Karpas-422 (cell line): ENCODE measurements at regions not wholly inside any gene's neighbourhood (a gene's known extent, or its start where the extent isn't known, plus 50 kb on each side); places are given as distances from the start of the nearest gene placed in this dataset.

Experiments
- DNase-seq: peaks from one replicate; pipeline ENCODE4 v3.0.0-alpha.2; 2015
- H2AFZ ChIP-seq: fragments of 200-600 bp; sonication (generic); 2 replicates; pipeline ENCODE4 v1.6.1; 2014; ENCODE audit warnings: antibody characterized with exemption, low read length, mixed read lengths
- H3K27ac ChIP-seq: fragments of 200-600 bp; sonication (generic); 2 replicates; pipeline ENCODE4 v1.5.1; 2014; ENCODE audit warnings: mild to moderate bottlenecking, low read length, moderate library complexity
- H3K27me3 ChIP-seq: fragments of 200-600 bp; sonication (generic); 2 replicates; pipeline ENCODE4 v1.6.1; 2014; ENCODE audit warnings: low read length, mixed read lengths
- H3K36me3 ChIP-seq: fragments of 200-600 bp; sonication (generic); 2 replicates; pipeline ENCODE4 v1.6.1; 2014; ENCODE audit warnings: low read length, mixed read lengths; ENCODE audit not compliant: insufficient read depth
- H3K4me1 ChIP-seq: fragments of 200-600 bp; sonication (generic); 2 replicates; pipeline ENCODE4 v1.6.1; 2014; ENCODE audit warnings: mild to moderate bottlenecking, low read length, mixed read lengths
- H3K4me2 ChIP-seq: fragments of 200-600 bp; sonication (generic); 2 replicates; pipeline ENCODE4 v1.6.1; 2014; ENCODE audit warnings: low read length, low read depth, mild to moderate bottlenecking; ENCODE audit not compliant: poor library complexity, severe bottlenecking
- H3K4me3 ChIP-seq: fragments of 200-600 bp; sonication (generic); 2 replicates; pipeline ENCODE4 v1.5.1; 2014; ENCODE audit warnings: mild to moderate bottlenecking, antibody characterized with exemption, low read length, mixed read lengths
- H3K79me2 ChIP-seq: fragments of 200-600 bp; sonication (generic); 2 replicates; pipeline ENCODE4 v1.6.1; 2014; ENCODE audit warnings: mild to moderate bottlenecking, low read length, mixed read lengths
- H3K9ac ChIP-seq: fragments of 200-600 bp; sonication (generic); 2 replicates; pipeline ENCODE4 v1.6.0; 2014; ENCODE audit warnings: low read length
- H3K9me2 ChIP-seq: fragments of 200-600 bp; sonication (generic), shearing (Covaris generic); replicated peaks from 2 replicates; pipeline ENCODE4 v1.6.0; 2014; ENCODE audit warnings: mild to moderate bottlenecking, low read length, moderate library complexity; ENCODE audit not compliant: insufficient read depth
- H3K9me3 ChIP-seq: fragments of 300-700, 200-600 bp; sonication (generic); 2 replicates; pipeline ENCODE4 v1.6.1; 2014; ENCODE audit warnings: low read length, mixed read lengths
- H4K20me1 ChIP-seq: fragments of 200-600 bp; sonication (generic); 2 replicates; pipeline ENCODE4 v1.6.1; 2014; ENCODE audit warnings: mild to moderate bottlenecking, antibody characterized with exemption, low read length, low read depth; ENCODE audit not compliant: insufficient read depth

- Histone ChIP-seq H3K9me3 (0 out of 2 replicates have a peak, but pooled peaks cover 3% of the 10 kb centered on the region), H3K9ac (no peak overlapping the region), H3K4me1 (no peaks in the 10 kb centered on the region), H3K9me2 (no peaks in the 10 kb centered on the region; the same call in 1 of the 2 replicates), H3K27me3 (no peaks in the 10 kb centered on the region), H3K4me2 (no peak overlapping the region), H3K79me2 (no peaks in the 10 kb centered on the region), H4K20me1 (no peaks in the 10 kb centered on the region), H2AFZ (no peak overlapping the region), H3K27ac (no peak overlapping the region), H3K36me3 (no peaks in the 10 kb centered on the region), H3K4me3 (no peak overlapping the region)
- no peak for DNase-seq
These were observed 487.4 kb downstream of the LMO7 start for GRCh38 chr13:76123548-76123947.

- no peak overlapping the region for H3K4me2 ChIP-seq
- no peaks in the 10 kb centered on the region for H3K27me3 ChIP-seq
- no peaks in the 10 kb centered on the region; the same call in 1 of the 2 replicates for H3K9me3 ChIP-seq
- no peak overlapping the region for H2AFZ ChIP-seq
- H4K20me1 ChIP-seq = no peaks in the 10 kb centered on the region
- no peak overlapping the region for H3K27ac ChIP-seq
- H3K4me3 ChIP-seq = no peak overlapping the region
- no peaks in the 10 kb centered on the region for H3K36me3 ChIP-seq
- H3K9me2 ChIP-seq = no peaks in the 10 kb centered on the region; the same call in 1 of the 2 replicates
- DNase-seq = no peak
- H3K4me1 ChIP-seq = no peaks in the 10 kb centered on the region
- no peaks in the 10 kb centered on the region for H3K79me2 ChIP-seq
- H3K9ac ChIP-seq = no peak overlapping the region
These were observed 480.7 kb downstream of the LMO7 start for GRCh38 chr13:76116751-76117360.

- Histone ChIP-seq H3K9ac (no peak overlapping the region), H2AFZ (no peak overlapping the region), H3K27ac (no peak overlapping the region), H3K4me3 (no peak overlapping the region), H3K27me3 (no peaks in the 10 kb centered on the region), H3K4me2 (no peak overlapping the region), H3K9me3 (no peaks in the 10 kb centered on the region), H3K36me3 (no peaks in the 10 kb centered on the region), H3K9me2 (0 out of 2 replicates have a peak, but pooled peaks cover 3% of the 10 kb centered on the region), H4K20me1 (no peaks in the 10 kb centered on the region), H3K4me1 (no peaks in the 10 kb centered on the region), H3K79me2 (no peaks in the 10 kb centered on the region)
- no peak for DNase-seq
These were observed 470.6 kb downstream of the LMO7 start for GRCh38 chr13:76106763-76107162.

GRCh38 chr13:76094645-76095044 lies 458.5 kb downstream of the LMO7 start:
- Histone ChIP-seq H3K79me2 (no peaks in the 10 kb centered on the region), H4K20me1 (no peaks in the 10 kb centered on the region), H3K36me3 (no peaks in the 10 kb centered on the region), H3K4me3 (no peak overlapping the region), H3K27me3 (peaks cover 3% of the 10 kb centered on the region; the same call in 1 of the 2 replicates), H3K4me1 (no peaks in the 10 kb centered on the region), H3K4me2 (no peak overlapping the region), H3K9ac (no peak overlapping the region), H2AFZ (no peak overlapping the region), H3K9me3 (no peaks in the 10 kb centered on the region), H3K27ac (no peak overlapping the region), H3K9me2 (no peaks in the 10 kb centered on the region)
- no peak for DNase-seq

- no peak overlapping the region for H2AFZ ChIP-seq
- H3K4me2 ChIP-seq = no peak overlapping the region
- H3K27me3 ChIP-seq = no peaks in the 10 kb centered on the region
- no peak overlapping the region for H3K27ac ChIP-seq
- H3K4me3 ChIP-seq = no peak overlapping the region
- H4K20me1 ChIP-seq = no peaks in the 10 kb centered on the region
- H3K4me1 ChIP-seq = no peaks in the 10 kb centered on the region
- no peak overlapping the region for H3K9ac ChIP-seq
- no peaks in the 10 kb centered on the region for H3K9me3 ChIP-seq
- no peaks in the 10 kb centered on the region for H3K9me2 ChIP-seq
- no peaks in the 10 kb centered on the region for H3K36me3 ChIP-seq
- no peak for DNase-seq
- no peaks in the 10 kb centered on the region for H3K79me2 ChIP-seq
These were observed 454.9 kb downstream of the LMO7 start for GRCh38 chr13:76091076-76091475.

- H3K4me2 ChIP-seq = no peak overlapping the region
- no peaks in the 10 kb centered on the region for H3K27me3 ChIP-seq
- no peaks in the 10 kb centered on the region for H4K20me1 ChIP-seq
- no peaks in the 10 kb centered on the region for H3K79me2 ChIP-seq
- no peak overlapping the region for H2AFZ ChIP-seq
- no peak overlapping the region for H3K4me3 ChIP-seq
- peak; percentile 41 for DNase-seq
- no peaks in the 10 kb centered on the region for H3K4me1 ChIP-seq
- H3K9me3 ChIP-seq = no peaks in the 10 kb centered on the region
- H3K9ac ChIP-seq = no peak overlapping the region
- no peak overlapping the region for H3K27ac ChIP-seq
- no peaks in the 10 kb centered on the region for H3K9me2 ChIP-seq
- H3K36me3 ChIP-seq = no peaks in the 10 kb centered on the region
These were observed 450.6 kb downstream of the LMO7 start for GRCh38 chr13:76086729-76087128.

GRCh38 chr13:76067850-76068249 lies 431.7 kb downstream of the LMO7 start:
- Histone ChIP-seq H3K27me3 (no peaks in the 10 kb centered on the region), H3K4me3 (no peak overlapping the region), H3K36me3 (no peaks in the 10 kb centered on the region), H4K20me1 (no peaks in the 10 kb centered on the region), H3K4me1 (no peaks in the 10 kb centered on the region), H2AFZ (no peak overlapping the region), H3K9me2 (no peaks in the 10 kb centered on the region), H3K79me2 (no peaks in the 10 kb centered on the region), H3K4me2 (no peak overlapping the region), H3K9ac (no peak overlapping the region), H3K9me3 (peaks cover 5% of the 10 kb centered on the region; the same call in 1 of the 2 replicates), H3K27ac (no peak overlapping the region)
- DNase-seq = no peak

GRCh38 chr13:76053181-76053580 lies 417.1 kb downstream of the LMO7 start:
- Histone ChIP-seq H3K4me1 (no peaks in the 10 kb centered on the region), H3K4me3 (no peak overlapping the region), H3K9ac (no peak overlapping the region), H3K79me2 (no peaks in the 10 kb centered on the region), H3K4me2 (no peak overlapping the region), H4K20me1 (no peaks in the 10 kb centered on the region), H2AFZ (no peak overlapping the region), H3K9me3 (no peaks in the 10 kb centered on the region), H3K9me2 (no peaks in the 10 kb centered on the region), H3K27me3 (no peaks in the 10 kb centered on the region), H3K27ac (no peak overlapping the region), H3K36me3 (no peaks in the 10 kb centered on the region)
- no peak for DNase-seq
